HG02885 (cell line): ENCODE measurements at regions not wholly inside any gene's neighbourhood (a gene's known extent, or its start where the extent isn't known, plus 50 kb on each side); places are given as distances from the start of the nearest gene placed in this dataset.

Experiments
- ATAC-seq: cut with Tn5 transposase; IDR thresholded peaks from one replicate; pipeline ENCODE4 v1.9.1; 2021; ENCODE audit warnings: mild to moderate bottlenecking; ENCODE audit not compliant: unreplicated experiment, poor library complexity

DNA sequence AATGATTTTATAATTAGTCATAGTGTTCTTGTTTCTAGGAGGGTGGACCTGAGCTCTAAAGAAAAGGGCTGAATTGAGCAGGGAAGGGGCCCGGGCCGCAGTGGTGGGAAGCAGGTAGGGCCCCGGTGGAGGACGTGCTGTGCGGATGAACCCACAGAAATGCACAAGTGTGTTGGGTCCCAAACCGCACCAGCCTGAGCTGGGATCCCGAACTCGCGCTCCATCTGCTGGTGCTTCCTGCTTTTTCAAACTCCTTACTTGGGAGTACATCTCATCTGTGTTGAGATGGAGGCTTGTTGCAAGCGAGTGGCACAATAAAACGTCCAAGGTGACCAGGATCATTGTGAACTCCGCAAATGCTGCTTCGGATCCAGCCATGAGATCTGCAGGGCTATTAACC is 244.8 kb upstream of the IGF1R start:
- ATAC-seq = no peak

DNA sequence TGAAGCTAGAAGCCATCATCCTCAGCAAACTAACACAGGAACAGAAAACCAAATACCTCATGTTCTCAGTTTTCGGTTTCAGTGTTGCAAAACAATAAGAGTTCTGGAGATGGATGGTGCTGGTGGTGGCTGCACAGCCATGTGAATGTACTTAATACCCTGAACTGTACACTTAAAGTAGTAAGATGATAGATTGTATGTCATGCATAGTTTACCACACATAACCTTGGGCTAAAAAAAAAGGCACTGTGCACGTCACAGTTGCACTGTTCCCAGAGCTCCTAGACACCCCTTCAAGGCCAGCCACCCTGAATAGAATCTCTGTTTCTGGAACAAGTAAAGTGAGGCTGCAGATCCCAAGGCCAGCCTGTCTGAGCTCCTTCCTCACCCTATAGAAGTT is 243.3 kb upstream of the IGF1R start:
- no peak for ATAC-seq

DNA sequence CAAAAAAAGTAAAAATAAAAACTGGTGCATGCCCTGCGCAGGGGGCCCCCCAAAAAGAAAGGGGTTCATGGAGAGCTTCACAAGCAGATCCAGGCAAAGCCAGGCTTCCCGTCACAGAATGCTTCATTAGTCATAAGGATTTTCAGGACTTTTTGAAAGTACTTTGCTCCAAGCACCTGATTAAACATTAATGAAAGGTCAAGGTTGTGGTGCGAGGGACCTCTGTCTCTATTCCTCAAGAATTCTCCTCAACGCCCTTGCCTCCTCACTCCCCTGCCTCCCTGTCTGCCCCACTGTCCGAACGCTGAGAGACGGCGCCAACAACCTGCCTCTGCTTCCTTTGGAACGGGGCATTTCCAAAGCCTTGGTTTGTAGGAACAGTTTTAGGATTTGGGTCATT is 240.1 kb upstream of the IGF1R start:
- no peak for ATAC-seq

GRCh38 chr15:98410328-98410727 is 238.0 kb upstream of the IGF1R start:
- ATAC-seq = no peak

DNA sequence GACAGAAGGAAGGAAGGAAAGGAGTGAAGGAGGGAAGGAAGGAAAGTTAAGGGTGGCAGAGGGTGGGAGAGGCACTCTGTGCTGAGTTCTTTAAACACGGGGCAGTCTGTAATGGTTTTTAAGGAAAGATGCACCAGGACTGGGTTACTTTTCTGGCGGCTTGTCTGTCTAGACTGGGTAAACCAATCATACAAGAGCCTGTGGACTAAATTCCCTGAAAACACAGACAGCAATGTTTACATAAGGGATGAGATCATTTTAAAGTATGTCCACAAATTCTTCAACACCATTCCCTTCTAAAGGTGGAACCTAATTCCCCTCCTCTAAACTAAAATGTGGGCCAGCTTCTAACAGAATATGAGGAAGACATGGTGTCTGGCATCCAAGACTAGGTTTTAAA is 235.5 kb upstream of the IGF1R start:
- ATAC-seq = no peak

DNA sequence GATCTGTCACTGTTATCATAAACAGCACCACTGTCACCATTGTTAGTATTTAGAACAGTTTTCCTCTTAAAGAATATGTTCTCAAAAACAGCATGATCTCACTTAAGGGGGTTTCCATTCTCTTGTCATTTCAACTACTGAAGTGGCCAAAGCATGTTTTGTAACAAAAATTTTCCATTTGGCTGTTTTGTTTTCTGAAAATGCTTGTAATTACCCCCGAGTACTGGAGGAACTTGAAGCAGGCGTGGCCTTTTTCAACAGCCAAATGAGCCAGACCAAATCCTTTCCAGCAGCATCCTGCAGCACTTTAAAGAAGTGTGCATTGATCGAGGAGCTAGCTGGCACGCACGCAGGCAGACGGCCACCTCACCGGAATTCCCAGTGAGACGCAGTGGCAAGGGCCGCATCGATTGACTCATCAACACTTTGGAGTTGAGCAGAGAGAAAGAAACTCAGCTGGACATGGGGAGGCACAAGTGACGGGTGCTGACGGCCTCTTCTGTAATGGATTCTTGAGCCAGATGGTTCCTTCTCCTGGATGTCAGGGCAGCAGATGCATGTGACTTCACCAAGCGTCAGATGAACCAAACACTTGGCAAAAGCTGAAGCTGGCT is 234.3 kb upstream of the IGF1R start:
- ATAC-seq = no peak

DNA sequence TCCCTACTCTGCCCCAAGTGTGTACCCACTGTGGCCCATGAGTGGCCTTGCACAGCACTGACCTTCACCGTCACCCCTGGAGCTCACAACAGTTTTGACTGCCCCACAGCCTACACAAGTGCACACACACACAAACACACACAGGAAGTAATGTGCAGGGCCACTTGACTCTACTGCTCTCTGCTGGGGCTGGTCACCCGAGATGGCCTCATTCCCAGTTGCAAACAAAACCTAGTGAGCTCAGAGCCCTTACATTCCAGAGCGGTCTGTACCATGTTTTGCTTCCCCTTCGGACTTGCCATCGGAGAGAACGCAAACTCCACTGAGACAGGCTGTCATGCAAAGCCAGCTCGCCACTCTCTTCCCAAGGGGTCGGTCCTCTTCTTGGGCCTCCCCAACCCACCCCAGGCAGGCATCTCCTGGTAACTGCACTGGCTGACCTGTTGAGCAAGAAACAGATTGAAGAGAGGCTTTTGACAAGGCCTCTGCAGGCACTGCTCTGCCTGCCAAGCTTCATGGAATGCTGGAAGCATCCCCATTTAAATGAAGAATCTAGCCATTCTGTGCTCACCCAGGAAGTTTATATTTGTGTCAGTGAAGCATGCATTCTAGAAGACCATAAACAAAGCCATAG is 232.0 kb upstream of the IGF1R start:
- ATAC-seq = no peak

GRCh38 chr15:98417346-98417745 is 231.0 kb upstream of the IGF1R start:
- ATAC-seq = no peak

- ATAC-seq = no peak
Observed at GRCh38 chr15:98418122-98418521, 230.2 kb upstream of the IGF1R start.

DNA sequence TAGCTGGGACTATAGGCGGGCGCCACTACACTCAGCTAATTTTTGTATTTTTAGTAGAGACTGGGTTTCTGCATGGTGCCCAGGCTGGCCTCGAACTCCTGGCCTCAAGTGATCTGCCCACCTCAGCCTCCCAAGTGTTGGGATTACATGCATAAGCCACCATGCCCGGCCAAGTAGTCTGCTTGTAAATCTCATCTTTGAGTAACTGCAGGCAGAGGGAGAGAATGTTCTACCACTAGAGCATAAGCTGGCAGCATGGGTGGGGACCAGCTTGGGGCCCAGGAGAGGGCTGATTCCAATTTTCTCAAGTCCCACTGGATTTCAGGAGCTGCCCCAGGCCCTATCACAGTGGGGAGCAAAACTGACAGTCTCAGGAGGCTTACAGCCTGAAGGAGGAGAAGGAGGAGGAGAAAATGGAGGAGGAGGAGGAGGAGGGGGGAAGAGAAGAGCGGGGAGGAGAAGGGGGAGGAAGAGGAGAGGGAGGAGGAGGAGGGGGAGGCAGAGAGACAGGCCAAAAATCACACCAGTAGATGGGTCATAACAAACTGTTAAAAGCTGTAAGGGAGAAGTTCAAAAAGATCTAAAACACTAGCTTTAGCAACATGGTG is 229.1 kb upstream of the IGF1R start:
- no peak for ATAC-seq

- no peak for ATAC-seq
Observed at GRCh38 chr15:98420837-98421236, 227.5 kb upstream of the IGF1R start.

- peak; percentile 84 for ATAC-seq
Observed at GRCh38 chr15:98421419-98422129, 226.8 kb upstream of the IGF1R start.

GRCh38 chr15:98422130-98422478 is 226.2 kb upstream of the IGF1R start:
- no peak for ATAC-seq

DNA sequence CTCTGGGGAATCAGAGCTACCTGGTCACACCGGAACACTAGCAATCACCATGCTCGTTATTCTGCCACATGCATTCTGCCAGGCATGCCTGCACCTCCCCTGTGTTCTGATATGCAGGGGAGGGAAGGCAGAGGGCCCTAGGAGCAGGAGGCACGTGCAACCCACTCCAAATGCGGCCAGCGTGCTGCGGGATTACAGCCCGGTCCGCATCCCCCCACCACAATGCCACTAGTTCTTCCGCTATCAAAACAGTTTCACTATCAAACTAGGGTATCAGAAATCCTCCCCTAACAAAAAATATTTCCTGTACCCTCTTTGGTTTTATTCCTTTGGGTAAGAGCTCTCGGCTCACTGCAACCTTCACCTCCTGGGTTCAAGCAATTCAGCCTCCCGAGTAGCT is 223.2 kb upstream of the IGF1R start:
- ATAC-seq = no peak

- ATAC-seq = no peak
Observed at GRCh38 chr15:98427321-98427720, 221.0 kb upstream of the IGF1R start.

GRCh38 chr15:98428253-98428989 is 219.9 kb upstream of the IGF1R start:
- ATAC-seq = peak; percentile 96

- ATAC-seq = no peak
Observed at GRCh38 chr15:98431171-98431570, 217.2 kb upstream of the IGF1R start.

DNA sequence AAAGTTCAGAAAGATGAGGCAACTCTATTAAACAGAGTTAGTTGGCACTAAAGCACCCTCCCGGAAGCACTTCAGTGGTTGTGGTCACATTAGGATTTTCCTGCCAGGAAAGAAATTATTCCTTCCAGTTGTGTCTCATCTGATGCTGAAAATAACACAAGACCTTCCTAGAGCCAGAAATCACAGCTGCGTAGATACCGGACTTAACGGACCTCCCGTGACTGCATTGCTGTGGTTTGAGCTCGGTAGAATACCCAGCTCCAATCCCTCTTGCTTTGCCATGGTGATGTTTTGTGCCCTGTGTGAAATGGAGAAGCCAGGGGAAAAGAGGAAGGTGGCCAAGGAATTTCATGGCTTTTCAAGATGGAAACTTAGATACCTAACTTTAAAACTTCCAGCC is 215.0 kb upstream of the IGF1R start:
- ATAC-seq = no peak

- no peak for ATAC-seq
Observed at GRCh38 chr15:98433856-98434255, 214.5 kb upstream of the IGF1R start.

DNA sequence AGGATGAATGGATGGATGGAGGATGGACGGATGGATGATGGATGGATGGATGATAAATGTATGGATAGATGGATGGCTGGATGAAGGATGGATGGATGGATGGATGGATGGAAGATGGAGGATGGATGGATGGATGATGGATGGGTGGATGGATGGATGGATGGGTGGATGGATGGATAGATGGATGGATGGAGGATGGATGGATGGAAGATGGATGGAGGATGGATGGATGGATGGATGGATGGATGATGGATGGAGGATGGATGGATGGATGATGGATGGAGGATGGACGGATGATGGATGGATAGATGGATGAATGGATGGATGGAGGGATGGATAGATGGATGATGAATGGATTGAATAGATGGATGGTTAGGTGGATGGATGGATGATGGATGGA is 210.6 kb upstream of the IGF1R start:
- ATAC-seq = no peak

GRCh38 chr15:98438326-98438725 is 210.0 kb upstream of the IGF1R start:
- ATAC-seq = no peak
